ENCODE measurements at regions not wholly inside any gene's neighbourhood (a gene's known extent, or its start where the extent isn't known, plus 50 kb on each side); places are given as distances from the start of the nearest gene placed in this dataset.

DNA sequence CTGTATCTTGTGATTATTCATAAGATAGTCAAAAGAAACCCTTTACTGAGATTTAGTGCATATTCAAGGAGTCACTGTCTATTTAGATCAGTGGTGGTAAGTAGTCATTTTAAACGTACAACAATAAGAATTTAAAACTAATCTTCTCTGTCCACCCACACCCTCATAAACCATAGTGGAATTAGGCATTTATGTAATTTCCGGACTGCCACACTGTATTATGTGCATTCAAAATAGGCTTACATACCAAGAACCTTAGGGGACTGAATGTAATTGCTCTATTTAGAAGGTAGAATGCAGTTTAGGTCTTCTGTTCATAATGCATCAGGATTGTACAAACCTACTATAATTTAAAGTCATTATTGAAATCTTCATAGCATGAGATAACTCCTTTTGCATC, 685.4 kb downstream of the TENT5A start:
- WGBS (ENCODE audit: insufficient coverage) = no CpG with 5 or more reads among the region's 2 CpGs
- H3K27me3 Mint-ChIP-seq (ENCODE audit: low read depth in 3 of 3) = peaks cover 0 to 2% (median 0%) of the 10 kb centered on the region in 3 donors
- Histone ChIP-seq H3K9ac (ENCODE audit: insufficient read depth, low read length, poor library complexity, severe bottlenecking) (no peak overlapping the region), H3K27ac (ENCODE audit: low read depth in 1 of 2, low read length in 2 of 2) (no peak overlapping the region), H3K4me1 (ENCODE audit: control insufficient read depth in 1 of 2, insufficient read depth in 2 of 2, low read length in 2 of 2) (no peaks in the 10 kb centered on the region), H4K20me1 (ENCODE audit: insufficient read depth, low read length) (no peaks in the 10 kb centered on the region), H3K79me2 (ENCODE audit: insufficient read depth, low read length) (no peaks in the 10 kb centered on the region), H3K27me3 (ENCODE audit: control insufficient read depth in 2 of 2, insufficient read depth in 2 of 2, low read length in 2 of 2) (no peaks in the 10 kb centered on the region), H3K36me3 (replicated peaks in 1 of 2; ENCODE audit: control insufficient read depth in 1 of 2, insufficient read depth in 2 of 2, low read length in 2 of 2) (no peaks in the 10 kb centered on the region), H3K4me3 (replicated peaks in 1 of 3; ENCODE audit: low read depth in 2 of 3, low read length in 3 of 3) (no peak overlapping the region), H2AFZ (ENCODE audit: insufficient read depth, low read depth, low read length, poor library complexity, severe bottlenecking) (no peak overlapping the region), H3K4me2 (replicated peaks; ENCODE audit: extremely low read depth, low read length, poor library complexity, severe bottlenecking) (no peak overlapping the region), H3K9me3 (replicated peaks in 1 of 2; ENCODE audit: control insufficient read depth in 1 of 2, insufficient read depth in 1 of 2, low read length in 2 of 2) (peaks cover 4 to 6% of the 10 kb centered on the region in 2 donors)
- intact Hi-C loops (cut with micrococcal nuclease) = no loop called here
- no peak for DNase-seq
- no peaks in the 10 kb centered on the region for H3K4me1 Mint-ChIP-seq
- no peaks in the 10 kb centered on the region for H3K36me3 Mint-ChIP-seq
- peaks cover 0 to 16% (median 3%) of the 10 kb centered on the region in 7 donors for H3K9me3 Mint-ChIP-seq
- TF ChIP-seq, protein P1, sequence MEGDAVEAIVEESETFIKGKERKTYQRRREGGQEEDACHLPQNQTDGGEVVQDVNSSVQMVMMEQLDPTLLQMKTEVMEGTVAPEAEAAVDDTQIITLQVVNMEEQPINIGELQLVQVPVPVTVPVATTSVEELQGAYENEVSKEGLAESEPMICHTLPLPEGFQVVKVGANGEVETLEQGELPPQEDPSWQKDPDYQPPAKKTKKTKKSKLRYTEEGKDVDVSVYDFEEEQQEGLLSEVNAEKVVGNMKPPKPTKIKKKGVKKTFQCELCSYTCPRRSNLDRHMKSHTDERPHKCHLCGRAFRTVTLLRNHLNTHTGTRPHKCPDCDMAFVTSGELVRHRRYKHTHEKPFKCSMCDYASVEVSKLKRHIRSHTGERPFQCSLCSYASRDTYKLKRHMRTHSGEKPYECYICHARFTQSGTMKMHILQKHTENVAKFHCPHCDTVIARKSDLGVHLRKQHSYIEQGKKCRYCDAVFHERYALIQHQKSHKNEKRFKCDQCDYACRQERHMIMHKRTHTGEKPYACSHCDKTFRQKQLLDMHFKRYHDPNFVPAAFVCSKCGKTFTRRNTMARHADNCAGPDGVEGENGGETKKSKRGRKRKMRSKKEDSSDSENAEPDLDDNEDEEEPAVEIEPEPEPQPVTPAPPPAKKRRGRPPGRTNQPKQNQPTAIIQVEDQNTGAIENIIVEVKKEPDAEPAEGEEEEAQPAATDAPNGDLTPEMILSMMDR (IDR thresholded peaks at IDR 0.05) = no peak
- H3K27ac Mint-ChIP-seq = no peak overlapping the region
- H3K4me3 Mint-ChIP-seq = no peak overlapping the region

DNA sequence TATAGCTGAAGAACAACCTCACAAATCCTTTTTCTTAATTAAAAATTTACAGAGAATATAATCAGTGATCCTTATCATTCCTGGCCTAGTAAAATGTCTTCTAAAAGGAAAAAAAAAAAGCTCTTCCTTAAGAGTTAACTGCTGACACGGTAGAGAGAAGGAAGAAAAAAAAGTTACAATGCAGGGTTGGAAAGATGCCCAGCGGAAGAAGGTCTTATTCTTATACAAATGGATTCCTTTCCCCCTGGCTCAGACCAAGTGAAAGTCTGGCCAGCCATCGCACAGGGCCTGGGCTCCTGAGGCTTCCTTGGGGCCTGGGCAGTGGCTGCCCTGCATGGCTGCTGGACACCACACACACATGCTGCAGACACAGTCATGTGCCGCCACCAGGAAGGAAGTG, 688.6 kb downstream of the TENT5A start:
- Histone ChIP-seq H3K9me3 (replicated peaks in 1 of 2; ENCODE audit: control insufficient read depth in 1 of 2, insufficient read depth in 1 of 2, low read length in 2 of 2) (peaks cover 4 to 10% of the 10 kb centered on the region in 2 donors), H3K4me3 (replicated peaks in 1 of 3; ENCODE audit: low read depth in 2 of 3, low read length in 3 of 3) (no peak overlapping the region), H4K20me1 (ENCODE audit: insufficient read depth, low read length) (no peaks in the 10 kb centered on the region), H3K36me3 (replicated peaks in 1 of 2; ENCODE audit: control insufficient read depth in 1 of 2, insufficient read depth in 2 of 2, low read length in 2 of 2) (no peaks in the 10 kb centered on the region), H3K27ac (ENCODE audit: low read depth in 1 of 2, low read length in 2 of 2) (no peak overlapping the region), H3K4me2 (replicated peaks; ENCODE audit: extremely low read depth, low read length, poor library complexity, severe bottlenecking) (no peak overlapping the region), H2AFZ (ENCODE audit: insufficient read depth, low read depth, low read length, poor library complexity, severe bottlenecking) (no peak overlapping the region), H3K4me1 (ENCODE audit: control insufficient read depth in 1 of 2, insufficient read depth in 2 of 2, low read length in 2 of 2) (no peaks in the 10 kb centered on the region), H3K27me3 (ENCODE audit: control insufficient read depth in 2 of 2, insufficient read depth in 2 of 2, low read length in 2 of 2) (no peaks in the 10 kb centered on the region), H3K79me2 (ENCODE audit: insufficient read depth, low read length) (no peaks in the 10 kb centered on the region), H3K9ac (ENCODE audit: insufficient read depth, low read length, poor library complexity, severe bottlenecking) (no peak overlapping the region)
- Mint-ChIP-seq H3K9me3 (peaks cover 0 to 13% (median 3%) of the 10 kb centered on the region in 7 donors), H3K36me3 (no peaks in the 10 kb centered on the region), H3K4me1 (no peaks in the 10 kb centered on the region), H3K27me3 (ENCODE audit: low read depth in 3 of 3) (no peaks in the 10 kb centered on the region), H3K4me3 (no peak overlapping the region), H3K27ac (no peak overlapping the region)
- DNase-seq = no peak
- intact Hi-C loops (cut with micrococcal nuclease) = no loop called here
- TF ChIP-seq, protein P1 (IDR thresholded peaks at IDR 0.05) = no peak
- WGBS (ENCODE audit: insufficient coverage) = 80% methylated on average over 1 of the region's 4 CpGs

Measured in CD14-positive monocyte (primary cell).